HL-60/S4 treated with retinoic acid at 250 ng/mL for 4 days and 3 days (cell line): ENCODE measurements at regions not wholly inside any gene's neighbourhood (a gene's known extent, or its start where the extent isn't known, plus 50 kb on each side); places are given as distances from the start of the nearest gene placed in this dataset.

Experiments
- in situ Hi-C: fragments of 300-500 bp; cut with MboI; formaldehyde crosslinking; loops from 2 replicates; pipeline ENCODE4 v1.7.0; 2022; ENCODE audit warnings: low sequenced_read_pairs

DNA sequence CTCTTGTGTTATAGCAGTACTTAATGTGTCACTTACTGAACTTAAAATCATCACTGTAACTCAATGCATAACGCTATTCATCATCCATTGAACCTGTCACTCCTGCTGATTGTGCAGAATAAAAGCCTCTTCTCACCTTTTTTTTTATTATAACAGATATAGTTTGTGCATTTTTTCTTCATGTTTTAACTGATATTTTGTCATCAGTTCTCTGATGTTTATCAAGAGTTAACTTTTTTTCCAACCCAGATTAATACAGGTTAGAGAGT lies 100.4 kb downstream of the SLIT2 start:
- in situ Hi-C loops, result no loop called here

DNA sequence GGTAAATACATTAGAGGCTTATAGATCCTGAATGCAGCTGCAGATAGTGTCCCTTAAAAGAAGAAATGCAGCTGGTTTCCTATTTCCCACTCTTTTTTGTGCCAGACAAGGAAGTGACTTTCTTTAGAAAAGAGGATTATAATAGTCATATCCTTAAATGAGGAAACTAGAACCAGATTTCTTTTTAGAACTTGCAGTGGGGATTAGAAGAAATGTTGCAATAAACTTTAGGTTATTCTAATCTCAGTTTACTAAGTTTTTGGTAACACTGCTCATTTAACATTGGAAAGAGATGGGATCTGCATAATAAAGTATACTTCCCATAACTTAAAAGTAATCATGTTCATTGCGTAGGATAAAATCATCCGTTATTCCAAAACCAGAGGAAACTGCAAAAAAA lies 101.9 kb downstream of the SLIT2 start:
- in situ Hi-C loops, result no loop called here

DNA sequence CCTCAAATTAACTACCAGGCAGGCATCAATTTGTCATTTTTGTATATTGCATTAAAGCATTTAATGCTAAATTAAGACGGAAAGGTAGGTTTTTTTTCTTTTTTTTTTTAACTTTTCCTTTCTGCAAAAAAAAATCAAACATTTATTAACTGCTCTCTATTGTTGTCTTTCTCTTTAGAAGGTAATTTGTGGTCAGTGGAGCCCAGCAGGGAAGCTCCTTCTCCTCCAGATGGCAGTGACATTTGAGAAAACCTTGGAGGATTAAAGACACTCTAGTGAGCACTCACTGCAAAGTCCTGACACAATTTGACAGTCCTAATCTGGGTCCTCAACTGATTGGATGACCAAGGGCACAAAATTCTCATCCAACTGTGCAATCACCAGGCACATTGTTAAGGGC lies 102.4 kb downstream of the SLIT2 start:
- in situ Hi-C loops, result no loop called here

DNA sequence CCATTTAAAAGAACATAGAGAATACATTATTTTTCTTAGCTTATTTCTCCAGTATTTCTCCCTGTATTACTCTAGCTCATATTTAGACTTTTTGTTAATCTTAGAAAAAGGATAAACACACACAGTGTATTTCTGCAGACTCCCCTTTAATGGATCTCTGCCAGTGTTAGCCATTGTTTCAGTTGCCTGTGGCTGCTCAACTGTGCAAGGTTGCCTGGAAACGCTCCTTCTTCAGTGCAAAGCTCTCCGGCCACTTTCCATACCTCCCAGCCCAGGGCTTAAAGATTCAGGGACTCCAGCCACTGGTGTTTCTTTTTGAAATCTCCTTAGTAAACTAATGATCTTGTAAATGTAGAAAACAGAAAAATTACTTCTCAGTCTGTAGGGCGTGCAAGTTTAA lies 104.9 kb downstream of the SLIT2 start:
- in situ Hi-C loops, result no loop called here

DNA sequence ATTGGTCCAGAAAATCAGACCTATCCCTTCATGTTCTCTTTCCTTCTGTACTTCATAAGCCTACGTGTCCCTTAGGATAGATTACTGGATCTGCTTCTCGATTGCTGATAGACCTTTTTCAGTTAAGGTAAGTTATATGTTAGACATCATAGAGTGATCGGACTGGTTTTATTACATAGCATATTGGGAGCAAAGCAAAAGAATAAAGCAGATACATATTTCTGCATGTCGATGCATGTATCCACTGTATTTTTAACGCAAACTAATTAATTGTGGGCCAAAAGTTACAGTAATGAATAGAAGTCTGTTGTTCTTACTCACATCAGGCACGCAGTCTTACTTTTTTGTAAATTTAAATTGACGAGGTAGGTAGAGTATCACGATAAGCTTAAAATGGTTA lies 106.4 kb downstream of the SLIT2 start:
- in situ Hi-C loops, result no loop called here

DNA sequence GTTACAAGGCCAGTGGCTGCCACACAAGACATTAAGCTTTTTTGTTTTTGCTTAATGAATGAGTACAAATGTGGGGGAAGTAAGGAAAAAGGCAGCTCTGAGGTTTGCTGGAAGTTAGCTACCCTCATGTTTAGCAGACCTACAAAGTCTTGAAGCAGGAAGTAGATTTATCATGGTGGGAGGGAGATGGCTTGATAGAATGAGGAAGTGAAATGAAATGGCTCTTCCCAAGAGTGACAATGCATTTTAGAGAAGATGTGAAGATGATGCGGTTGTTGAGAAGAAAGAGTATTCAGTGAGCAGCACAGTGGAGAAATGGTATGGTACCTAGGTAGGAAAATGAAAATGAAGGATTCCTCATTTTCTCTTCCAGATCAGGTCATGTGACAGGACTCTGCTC lies 108.0 kb downstream of the SLIT2 start:
- in situ Hi-C loops, result no loop called here

DNA sequence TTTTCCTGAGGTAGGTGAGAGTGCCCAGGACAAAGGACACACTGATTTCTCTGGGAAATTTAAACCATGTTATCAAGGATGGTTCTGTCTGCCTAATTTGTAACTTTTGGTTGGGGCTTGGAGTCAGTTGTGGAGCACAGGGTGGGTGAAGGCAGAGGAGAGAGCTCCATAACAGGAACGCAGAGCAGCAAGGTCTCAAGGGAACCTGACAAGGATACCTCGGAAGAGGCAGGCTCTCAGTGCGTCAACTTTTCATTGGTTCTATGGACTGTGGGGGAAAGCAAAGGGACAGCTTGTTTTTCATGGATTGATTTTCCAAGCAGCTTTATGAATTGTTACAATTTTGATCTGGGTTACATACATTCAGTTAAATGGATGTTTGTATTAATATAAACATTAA lies 110.4 kb downstream of the SLIT2 start:
- in situ Hi-C loops, result no loop called here

DNA sequence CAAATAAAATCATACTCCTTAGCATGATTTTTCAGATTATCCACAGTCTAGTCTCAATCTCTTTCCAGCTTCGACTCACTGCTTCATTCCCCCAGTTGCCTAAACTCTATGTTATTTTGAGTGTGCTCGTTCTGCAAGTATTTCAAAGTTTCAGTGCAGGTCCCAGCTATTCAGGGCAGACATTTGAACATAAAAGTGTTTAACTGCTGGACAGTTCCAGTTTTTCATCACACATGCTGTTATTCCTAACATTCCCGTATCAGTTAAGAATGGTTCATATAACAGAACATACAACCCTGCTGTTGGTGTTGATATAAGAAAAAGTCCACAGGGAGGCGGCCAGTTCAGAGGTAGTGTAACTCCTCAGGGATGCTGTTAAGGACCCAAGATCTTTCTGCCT lies 113.3 kb downstream of the SLIT2 start:
- in situ Hi-C loops, result no loop called here

DNA sequence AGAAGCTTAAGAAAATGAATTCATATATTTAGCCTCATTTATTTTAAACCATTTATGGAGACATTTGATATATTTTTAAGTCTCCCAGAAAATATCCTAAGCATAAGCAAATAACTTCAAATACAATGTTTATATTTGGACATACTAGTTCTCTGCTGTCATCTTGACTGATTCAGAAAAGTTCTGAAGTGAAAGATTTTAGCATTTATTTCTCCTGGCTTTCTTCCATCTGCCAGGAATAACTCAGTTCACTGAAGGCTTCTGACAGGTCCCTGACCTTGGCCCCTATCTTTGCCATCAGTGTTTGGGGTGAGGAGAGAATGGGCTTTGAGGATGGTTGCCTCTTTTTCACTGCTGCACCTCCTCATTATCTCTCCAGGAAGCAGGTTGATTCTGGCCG lies 115.7 kb downstream of the SLIT2 start:
- in situ Hi-C loops, result no loop called here

DNA sequence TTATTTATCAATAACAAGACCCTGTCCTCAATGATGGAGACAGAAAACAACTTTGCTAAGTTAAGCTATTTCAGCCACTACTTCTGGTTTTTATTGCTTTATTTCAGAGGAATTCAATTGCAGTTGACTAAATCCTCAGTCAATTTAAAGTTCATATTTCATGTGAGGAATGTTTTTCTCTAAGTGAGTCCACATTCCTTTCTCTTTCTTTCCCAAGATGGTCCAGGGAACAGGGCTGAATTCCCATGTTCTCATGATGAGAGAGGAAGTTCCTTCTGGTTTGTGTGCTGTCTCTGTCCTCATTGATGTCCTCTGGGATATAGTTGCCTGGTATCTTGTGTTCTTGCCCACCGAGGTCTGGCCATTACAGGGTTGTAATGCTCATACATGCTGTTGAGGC lies 117.2 kb downstream of the SLIT2 start:
- in situ Hi-C loops, result no loop called here

DNA sequence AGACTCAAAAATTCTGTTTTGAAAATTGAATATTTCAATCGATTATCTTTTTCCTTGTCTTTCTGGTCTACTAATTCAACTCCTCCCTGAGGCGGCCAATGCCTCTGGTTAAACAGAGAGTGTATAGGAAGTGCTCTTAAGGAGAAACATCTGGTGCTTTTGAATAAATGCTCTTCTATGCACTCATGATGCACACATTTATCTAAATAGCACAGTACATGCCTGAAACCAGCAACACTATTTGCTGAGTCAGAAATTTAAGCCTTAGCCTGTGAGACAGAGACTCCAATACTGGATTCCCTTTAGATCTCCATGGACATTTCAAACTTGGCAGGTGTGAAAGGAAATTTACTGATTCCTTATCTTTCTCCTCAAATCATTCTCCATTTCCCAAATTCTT lies 118.6 kb downstream of the SLIT2 start:
- in situ Hi-C loops, result no loop called here

DNA sequence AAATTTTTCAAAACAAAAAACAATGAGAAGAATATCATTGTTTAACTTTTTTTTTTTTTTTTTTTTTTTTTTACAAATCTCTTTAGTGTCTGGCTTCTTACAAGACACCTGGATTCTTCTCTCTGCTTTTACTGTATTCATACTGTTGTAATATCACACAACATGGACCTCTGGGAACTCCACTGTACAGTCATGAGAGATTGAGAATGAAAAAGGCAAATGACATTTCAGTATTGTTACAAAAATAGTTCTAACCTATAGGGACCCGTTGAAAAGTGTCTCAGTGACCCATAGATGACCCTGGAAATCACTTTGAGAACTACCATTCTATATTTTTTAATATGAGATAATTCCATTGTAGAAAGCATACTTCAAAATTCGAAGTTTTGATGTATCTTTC lies 124.4 kb downstream of the SLIT2 start:
- in situ Hi-C loops, result no loop called here

DNA sequence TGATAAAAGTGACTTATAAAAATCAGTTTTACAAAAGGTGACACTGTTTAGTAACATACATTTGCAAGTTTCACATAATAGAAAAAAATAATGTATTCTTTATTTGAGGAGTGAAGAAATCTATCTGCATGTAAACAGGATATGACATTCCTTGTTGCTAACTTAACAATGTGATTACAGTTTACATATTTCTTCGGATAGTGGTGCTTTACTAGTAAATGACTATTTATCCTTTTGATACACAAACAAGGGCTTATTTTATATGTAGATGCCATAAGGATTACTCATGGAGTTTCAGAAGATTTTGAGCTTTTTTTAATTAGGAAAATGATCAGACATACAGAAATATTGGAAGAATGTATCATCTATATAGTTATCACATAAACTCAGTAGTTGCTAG lies 126.5 kb downstream of the SLIT2 start:
- in situ Hi-C loops, result no loop called here

DNA sequence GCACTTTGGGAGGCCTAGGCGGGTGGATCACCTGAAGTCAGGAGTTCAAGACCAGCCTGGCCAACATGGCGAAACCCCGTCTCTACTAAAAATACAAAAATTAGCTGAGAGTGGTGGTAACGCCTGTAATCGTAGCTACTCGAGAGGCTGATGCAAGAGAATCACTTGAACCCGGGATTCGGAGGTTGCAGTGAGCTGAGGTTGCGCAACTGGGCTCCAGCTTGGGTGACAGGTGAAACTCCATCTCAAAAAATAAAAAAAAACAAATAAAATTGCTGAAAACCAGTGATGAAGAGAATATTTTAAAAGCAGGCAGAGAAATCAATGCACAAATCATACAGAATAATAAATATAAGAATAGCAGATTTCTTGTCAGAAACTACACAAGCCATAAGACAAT lies 129.3 kb downstream of the SLIT2 start:
- in situ Hi-C loops, result no loop called here

DNA sequence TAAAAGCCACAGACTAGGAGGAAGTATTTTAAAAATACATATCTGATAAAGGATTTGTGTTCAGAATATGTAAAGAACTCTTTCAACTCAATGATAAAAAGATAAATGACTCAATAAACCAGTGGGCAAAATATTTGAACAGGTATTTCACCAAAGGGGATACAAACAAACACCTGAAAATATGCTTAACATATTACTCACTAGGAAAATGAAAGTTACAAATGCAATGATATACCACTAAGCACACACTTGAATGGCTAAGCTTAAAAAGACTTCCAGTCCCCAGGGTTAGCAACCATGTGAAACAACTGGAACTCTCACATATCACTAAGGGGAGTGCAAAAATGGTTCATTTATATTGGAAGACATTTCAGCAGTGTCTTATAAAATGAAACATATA lies 131.6 kb downstream of the SLIT2 start:
- in situ Hi-C loops, result no loop called here

DNA sequence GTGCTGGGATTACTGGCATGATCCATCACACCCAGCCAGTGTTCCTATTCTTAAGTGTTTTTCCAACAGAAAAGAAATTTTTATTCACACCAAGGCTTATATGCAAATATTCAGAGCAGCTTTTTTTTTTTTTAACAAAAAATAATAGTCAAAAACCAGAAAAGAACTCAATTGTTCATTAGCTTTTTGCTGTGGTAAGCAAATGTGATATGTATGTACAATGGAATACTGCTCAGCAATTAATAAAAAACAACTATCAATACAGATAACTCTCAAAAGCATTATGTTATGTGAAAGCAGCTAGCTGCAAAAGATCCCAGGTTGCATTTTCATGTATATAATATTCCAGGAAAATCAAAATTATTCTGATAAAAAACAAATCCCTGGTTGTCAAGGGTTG lies 132.3 kb downstream of the SLIT2 start:
- in situ Hi-C loops, result no loop called here

DNA sequence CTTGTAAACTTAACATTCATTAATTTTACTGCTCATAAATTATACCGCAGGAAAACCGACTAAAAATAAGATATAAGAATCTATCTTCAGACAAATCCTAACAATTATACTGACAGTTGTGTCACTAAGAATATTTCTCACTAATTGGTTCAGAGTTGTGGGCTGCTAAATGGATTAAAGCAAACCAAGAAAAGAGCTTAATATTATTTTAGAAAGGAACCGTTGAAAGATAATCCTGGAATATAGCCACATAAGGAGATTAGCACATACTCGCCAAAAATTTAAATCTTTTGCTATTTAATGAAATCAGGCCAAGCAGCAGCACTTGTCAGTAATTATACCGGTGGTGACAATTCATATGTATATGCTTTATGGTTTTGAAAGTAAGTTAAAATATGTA lies 132.8 kb downstream of the SLIT2 start:
- in situ Hi-C loops, result no loop called here

DNA sequence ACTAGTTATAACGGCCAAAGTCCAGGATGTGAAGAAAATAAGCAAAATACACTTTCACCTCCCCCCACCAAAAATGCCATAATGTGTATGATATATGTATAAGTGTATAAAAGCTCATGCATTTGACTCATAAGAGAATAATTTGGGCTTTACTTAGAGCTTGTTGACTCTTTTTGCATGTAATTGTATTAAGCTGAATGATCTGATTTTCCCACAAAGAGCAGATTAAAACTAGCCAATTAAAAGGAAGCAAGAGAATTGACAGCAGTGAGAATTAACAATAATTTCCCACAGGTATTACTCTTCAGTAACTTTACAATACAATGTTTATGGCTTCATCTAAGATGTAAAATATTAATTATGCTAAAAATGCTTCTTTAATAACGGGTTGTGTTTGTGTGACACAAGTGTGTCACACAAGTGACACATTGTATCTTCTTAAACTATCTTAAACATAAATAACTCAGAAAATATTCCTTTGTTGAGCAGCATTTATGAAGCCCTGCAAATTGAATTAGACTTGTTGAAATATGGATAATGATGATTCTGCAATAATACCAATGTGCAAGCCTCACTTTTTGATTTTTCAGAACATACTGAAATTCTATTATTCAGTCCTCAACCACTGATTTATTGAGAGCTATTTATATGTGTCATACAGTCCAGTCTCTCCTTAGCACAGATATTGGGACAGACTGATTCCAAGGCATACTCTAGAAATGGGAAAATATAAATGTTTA lies 134.5 kb downstream of the SLIT2 start:
- in situ Hi-C loops, result no loop called here

DNA sequence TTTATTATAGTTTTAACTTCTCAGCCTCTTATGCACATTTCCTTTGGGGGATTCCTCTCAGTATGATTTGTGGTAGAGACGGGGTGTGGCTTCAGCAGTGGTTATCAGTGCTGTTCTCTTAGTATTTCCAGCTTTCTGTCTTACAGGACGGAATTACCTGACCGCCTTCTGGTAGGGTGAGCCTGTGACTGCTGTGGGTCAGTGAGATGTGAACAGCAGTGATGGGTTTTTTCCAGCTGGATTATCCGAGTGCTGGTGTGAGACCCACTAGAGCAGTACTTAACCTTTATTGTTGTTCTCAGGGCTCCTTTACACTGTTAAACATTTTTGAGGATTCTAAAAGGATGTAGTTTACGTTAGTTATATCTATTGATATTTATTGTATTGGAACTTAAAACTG lies 135.2 kb downstream of the SLIT2 start:
- in situ Hi-C loops, result no loop called here

DNA sequence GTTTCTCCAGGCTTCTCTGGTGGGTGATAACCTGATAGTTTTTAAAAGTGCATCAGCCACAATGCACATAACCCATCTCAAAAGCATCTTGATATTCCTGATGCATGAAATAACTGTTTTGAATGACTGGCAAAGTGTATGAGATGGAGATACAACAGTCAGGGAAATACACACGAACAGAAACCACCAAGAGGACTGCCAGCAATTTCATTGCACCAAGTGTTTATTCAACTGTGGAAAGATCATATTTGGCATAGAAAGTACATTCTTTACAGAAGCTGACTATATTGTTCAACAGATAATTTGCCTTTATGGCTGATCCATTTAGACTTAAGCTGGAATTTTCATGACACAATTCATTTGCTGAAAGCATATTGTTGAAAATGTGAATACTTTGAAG lies 139.5 kb downstream of the SLIT2 start:
- in situ Hi-C loops, result no loop called here

DNA sequence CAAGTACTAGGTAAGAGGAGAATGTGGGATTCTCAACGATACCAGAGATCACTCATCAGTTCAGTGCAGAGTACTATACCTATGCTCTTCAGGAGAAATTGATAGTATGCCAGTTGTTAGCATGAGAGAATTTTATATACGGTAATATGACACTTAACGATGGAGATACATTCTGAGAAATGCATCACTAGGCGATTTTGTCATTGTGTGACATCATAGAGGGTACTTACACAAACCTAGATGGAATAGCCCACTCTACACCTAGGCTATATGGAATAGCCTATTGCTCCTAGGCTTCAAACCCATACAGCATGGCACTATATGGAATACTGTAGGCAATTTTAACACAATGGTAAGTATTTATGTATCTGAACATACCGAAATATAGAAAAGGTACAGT lies 140.2 kb downstream of the SLIT2 start:
- in situ Hi-C loops, result no loop called here

DNA sequence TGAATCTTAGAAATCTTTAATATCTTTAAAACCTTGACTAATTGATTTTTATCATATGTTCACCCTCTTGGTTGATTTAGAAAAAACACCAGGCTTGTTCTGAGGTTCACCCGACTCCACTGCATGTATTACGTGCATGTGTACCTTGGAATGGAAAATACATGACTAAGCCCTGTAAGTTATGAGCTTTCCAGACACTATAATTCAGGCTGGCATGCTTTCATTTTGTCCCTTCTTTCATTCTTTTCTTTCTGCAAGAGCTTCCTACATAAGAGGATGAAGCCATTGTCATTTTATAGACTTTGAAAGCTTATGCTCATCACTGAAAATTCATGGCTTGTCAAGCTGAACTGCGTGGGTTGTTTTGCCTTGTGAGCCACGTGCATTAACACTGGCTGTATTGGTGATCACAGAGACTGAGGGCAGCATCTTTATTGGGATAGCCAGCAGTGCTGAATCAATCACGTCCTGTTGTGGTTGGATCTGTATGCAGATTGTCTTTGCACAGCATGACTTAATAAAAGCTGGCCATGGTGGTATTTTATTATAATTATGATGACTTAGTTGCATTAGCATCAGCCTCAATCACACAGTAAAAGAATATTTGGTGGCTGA lies 141.9 kb downstream of the SLIT2 start:
- in situ Hi-C loops, result no loop called here

DNA sequence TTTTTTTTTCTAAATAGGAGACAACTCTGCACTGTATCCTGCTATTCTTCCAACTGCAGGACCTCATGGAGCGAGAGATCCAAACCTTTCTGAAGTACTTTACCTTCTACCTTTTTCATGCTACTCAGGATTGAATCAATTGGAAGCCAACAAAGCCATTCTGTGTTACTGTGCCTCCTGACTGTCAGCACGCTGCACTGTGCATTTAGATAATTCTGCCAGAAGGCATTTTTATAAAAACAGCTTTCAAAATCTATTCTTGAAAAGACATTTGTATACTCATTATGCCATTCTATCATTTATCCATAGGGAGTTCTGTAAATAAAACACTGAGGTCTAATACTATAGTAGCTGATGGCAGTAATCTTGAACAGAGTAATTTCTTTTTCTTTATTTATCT lies 142.8 kb downstream of the SLIT2 start:
- in situ Hi-C loops, result no loop called here
